Pons (tissue), 1 donor: ENCODE measurements at regions not wholly inside any gene's neighbourhood (a gene's known extent, or its start where the extent isn't known, plus 50 kb on each side); places are given as distances from the start of the nearest gene placed in this dataset.
A peak's percentile ranks its signal among the peaks of the same experiment; 100 is the strongest.
"Not testable (repeated sequence)": the region's sequence is repeated elsewhere in the genome, so short reads cannot be mapped to it uniquely, and the experiment has no call there.

Experiments
- DNase-seq: peaks from one replicate; pipeline ENCODE4 v3.0.0-alpha.2; 2016; ENCODE audit warnings: low spot score

DNA sequence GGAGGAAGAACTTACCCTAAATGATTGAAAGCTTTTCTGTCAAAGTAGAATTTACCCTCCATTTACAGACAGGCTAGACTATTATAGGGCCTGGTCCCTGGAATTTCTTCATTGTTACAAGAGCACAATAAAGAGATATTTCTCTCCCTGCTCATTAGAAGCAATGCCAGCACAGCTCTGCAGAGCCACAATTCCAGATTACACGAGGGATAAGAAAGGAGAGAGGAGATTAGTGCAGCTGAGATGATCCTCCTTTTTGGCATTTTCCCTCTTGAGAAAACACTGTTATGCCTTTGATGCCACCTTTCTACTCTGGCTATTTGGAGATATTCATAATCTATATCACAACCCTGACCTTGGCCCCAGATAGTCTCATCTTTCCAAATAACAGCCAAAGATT is 1119.5 kb upstream of the TMPRSS15 start:
- DNase-seq: no peak

GRCh38 chr21:19523746-19524145 is 1120.2 kb upstream of the TMPRSS15 start:
- DNase-seq: no peak

GRCh38 chr21:19529031-19529430 is 1125.4 kb upstream of the TMPRSS15 start:
- DNase-seq: no peak

DNA sequence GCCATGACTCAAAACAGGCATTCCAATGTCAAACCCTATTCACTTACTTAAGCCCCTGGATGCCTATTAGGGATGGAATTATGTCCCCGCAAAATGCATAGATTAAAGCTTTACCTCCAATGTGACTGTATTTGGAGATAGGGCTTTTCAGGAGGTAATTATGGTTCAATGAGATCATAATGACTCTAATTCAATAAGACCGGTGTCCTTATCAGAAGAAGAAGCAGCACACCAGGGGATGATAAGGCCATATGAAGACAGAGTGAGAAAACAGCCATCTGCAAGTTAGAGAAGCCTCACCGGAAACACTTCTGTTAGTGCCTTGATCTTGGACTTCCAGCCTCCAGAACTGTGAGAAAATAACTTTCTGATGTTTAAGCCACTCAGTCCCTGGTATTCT is 1131.8 kb upstream of the TMPRSS15 start:
- no peak for DNase-seq

- DNase-seq: no peak
Observed at GRCh38 chr21:19537116-19537515, 1133.5 kb upstream of the TMPRSS15 start.

- DNase-seq: no peak
Observed at GRCh38 chr21:19540287-19540686, 1136.7 kb upstream of the TMPRSS15 start.

DNA sequence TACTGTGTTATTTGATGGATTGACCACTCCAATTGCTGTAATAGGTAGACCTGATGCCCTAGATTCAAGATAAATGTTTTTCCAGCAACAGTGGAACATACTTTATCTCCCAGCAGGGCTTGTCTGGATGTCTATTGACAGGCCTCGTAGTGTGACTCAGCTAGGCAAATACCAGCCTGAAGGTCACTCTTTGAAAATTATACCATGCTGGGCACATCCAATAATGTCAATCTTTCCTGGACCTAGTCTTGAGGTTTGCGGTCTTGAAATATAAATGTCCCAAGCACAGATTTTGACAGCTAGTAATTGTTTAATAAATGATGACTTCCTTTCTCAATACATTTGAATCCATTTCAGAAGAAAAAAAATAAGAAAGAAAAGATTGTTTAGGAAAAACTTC is 1138.0 kb upstream of the TMPRSS15 start:
- no peak for DNase-seq

GRCh38 chr21:19544493-19544892 is 1140.9 kb upstream of the TMPRSS15 start:
- not testable (repeated sequence) for DNase-seq

DNA sequence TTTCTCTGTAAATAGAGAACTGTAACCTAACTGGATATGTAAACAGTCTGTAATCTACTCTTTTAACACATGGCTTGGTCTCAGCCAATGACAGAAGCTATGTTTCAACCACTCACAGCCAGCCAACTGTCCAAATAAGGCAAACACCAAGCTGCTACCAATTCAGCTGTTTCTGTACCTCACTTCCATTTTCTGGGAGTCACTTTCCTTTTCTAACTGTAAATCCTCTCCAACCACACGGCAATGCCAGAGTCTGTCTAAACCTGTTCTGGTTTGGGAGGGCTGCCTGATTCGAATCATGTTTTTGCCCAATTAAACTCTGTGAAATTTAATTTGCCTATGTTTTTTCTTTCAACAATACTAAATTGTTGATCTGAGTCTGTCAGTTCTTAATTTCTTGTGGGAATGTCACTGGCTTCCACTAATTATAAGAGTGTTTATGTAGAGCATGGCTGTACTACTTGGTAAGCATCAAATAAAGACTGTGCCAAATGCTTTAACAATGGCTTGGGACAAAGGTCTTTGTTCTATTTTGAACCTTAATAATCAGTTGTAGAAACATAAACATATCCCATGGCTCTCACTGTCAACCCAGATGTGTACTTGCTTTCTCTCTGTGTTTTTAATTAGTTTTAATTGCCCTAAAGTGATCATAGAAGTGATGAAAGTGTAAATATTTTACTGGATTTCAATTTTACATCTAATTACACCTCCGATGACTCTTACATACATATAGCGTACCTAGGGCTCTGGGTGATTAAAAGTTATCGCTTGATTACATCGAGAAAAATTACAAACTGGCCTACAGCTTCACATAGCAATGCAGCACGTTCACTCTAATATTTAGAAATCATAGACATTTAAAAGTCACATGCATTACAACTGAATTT is 1144.6 kb upstream of the TMPRSS15 start:
- peak; percentile 97 for DNase-seq

- DNase-seq: peak; percentile 15
Observed at GRCh38 chr21:19553919-19554615, 1150.5 kb upstream of the TMPRSS15 start.

DNA sequence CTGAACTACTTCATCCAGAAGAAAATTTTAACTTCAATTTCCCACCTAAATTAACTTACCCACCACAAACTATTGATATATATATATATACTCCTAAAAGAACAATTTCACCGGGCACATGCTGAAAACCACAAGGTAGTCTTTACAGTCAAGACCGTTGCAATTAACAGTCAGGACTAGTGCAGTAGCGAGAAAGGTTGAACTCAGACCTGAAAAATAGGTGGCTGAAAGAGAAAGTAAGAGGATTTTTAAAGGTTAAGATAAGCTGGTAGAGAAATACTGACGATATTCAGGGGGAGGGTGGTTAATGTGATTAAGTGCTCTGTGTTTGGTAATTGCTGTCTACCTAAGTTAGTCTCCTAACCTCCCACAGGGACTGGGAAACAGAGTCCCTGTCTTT is 1153.5 kb upstream of the TMPRSS15 start:
- DNase-seq: no peak

GRCh38 chr21:19557488-19557887 is 1153.9 kb upstream of the TMPRSS15 start:
- DNase-seq: no peak

DNA sequence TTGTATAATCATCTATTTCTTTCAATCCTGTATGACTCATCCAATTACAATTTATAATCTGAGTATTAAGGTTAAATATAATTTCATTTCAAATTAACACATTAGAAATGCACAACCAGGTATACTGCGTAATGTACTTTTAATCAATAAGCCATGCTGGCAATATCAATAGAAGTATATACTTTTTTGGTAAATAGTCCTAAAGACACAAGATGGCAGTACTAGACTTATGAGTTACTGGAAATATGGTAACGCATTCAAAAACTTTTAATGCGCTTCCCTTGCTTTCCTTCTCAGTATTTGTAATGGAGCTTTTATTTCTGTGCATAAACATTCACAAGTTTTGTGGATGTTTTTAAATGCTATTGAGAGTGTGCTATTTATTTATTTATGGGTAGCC is 1162.0 kb upstream of the TMPRSS15 start:
- DNase-seq: no peak

DNA sequence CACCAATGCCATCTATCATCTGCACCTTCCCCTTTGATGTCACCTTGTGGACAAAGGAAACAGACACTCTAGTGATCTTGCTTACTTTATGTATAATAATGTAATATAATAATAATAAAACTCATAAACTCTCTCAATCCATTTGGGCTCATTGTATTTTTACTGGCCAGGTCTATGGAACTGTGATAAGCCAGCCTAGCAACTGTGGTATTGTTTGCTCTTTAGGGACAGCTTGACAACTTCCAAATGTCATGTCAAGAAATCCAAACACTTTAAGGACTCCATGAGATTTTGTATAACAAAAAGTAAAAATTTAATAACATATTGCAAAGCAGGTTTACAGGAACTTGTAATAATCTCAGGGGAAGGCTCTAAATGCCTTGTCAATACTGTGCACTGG is 1163.4 kb upstream of the TMPRSS15 start:
- no peak for DNase-seq

DNA sequence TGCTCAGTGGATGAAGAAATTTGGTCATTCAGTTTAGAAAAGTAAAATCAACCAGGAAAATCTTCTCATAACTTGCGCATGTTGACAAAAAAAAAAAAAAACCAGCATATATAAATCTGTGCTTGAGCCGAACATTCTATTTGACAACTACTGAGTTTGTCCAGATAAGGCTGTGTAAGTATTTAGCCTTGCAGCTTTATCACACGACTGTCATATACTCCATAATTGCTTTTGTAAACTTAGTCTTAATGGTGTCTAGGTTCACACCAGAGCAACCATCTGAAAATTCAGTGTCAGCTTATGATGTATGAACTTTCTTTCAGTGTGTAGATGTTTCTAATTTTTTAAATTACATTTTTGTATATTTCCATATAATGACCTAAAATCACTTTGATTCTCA is 1173.8 kb upstream of the TMPRSS15 start:
- no peak for DNase-seq

- DNase-seq: no peak
Observed at GRCh38 chr21:19590044-19590443, 1186.5 kb upstream of the TMPRSS15 start.

DNA sequence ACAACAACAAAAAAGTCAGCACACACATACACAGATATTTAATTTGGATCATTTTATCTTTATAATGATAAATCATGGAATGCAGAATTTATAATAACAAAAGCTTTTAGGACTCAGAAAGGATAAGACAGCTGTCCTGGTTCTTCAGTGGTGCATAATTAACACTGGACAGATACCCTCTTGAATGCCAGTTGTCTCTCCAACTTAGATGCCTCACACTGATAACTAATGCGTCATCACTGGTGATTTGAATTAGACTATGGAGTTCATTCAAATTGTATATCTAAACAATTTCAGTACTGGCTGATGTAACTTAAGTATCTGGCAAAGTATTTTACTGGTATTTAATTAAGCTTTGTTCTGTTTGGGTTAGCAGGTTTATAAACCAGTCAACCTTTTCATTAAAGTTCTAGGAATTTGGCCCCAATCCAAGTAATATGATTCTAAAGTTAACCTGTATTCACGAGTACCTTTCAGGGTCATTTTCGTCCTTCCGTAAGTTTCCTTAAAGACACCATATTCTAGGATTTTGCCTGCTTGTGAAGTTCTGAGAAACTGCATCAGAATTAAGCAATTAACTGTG is 1199.5 kb upstream of the TMPRSS15 start:
- DNase-seq: no peak

GRCh38 chr21:19608101-19608621 is 1204.6 kb upstream of the TMPRSS15 start:
- peak; percentile 7 for DNase-seq

DNA sequence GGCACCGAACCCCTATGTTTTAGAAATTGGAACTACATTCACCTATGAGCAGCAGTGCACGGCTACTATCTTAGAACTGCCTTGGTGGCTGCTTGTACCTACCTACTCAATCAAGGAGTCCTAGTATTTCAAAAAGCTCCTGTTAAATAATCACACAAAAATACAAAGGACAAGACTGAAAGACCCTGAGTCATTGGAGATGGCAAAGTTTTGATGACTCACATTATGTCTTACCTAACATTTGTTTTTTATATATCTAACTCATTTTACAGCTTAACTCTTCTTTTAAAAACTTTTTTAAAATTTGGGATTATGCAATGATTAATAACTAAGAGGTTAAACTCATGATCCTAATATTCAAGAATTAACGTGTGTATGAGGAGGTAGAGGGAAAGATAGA is 1206.0 kb upstream of the TMPRSS15 start:
- no peak for DNase-seq

DNA sequence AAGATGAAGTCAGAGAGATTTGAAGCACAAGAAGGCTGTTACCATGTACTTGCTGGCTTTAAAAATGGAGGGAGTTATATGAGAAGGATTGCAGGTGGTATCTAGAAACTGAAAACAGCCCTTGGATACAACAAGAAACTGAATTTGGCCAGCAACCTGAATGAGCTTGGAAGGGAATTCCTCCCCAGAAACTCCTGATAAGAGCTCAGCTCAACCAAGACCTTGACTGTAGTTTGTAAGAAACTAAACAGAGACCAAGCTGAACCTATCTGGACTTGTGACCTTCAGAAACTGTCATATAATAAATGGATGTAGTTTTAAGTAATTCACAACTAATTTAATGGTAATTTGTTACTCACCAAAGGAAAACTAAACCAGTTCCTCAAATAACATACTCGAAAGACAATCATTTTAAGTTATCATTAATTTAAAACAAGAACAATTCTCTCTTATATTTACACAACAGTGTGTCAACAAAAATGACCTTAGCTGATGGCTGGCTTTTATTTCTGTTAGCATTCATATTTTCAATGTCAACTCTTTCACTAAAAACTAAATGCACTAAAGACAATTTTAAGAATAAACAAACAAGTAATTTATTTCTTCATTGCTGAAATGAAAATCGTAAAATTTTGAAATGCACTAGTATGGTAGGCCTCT is 1218.4 kb upstream of the TMPRSS15 start:
- DNase-seq: no peak

GRCh38 chr21:19640964-19641363 is 1237.4 kb upstream of the TMPRSS15 start:
- no peak for DNase-seq

GRCh38 chr21:19648391-19648790 is 1244.8 kb upstream of the TMPRSS15 start:
- DNase-seq: no peak
